Breast epithelium (tissue), 3 donors: ENCODE measurements at regions not wholly inside any gene's neighbourhood (a gene's known extent, or its start where the extent isn't known, plus 50 kb on each side); places are given as distances from the start of the nearest gene placed in this dataset.

Experiments used
- CTCF ChIP-seq, 3 donors: fragments of 450-650 bp; IDR thresholded peaks; one replicate each; pipeline ENCODE4 v1.5.1; 2016 to 2017; ENCODE audit warnings: antibody characterized with exemption in 3 of 3, mild to moderate bottlenecking in 3 of 3, moderate library complexity in 3 of 3
- POLR2A ChIP-seq: fragments of 450-650 bp; IDR thresholded peaks from one replicate; pipeline ENCODE4 v1.6.1; 2016; ENCODE audit warnings: antibody characterized with exemption, mild to moderate bottlenecking, moderate library complexity

GRCh38 chr1:88286716-88287115 lies 397.4 kb upstream of the PKN2 start:
- TF ChIP-seq POLR2A (no peak), CTCF (IDR thresholded peaks at IDR 0.05) (no peak)
